H9 (cell line): ENCODE measurements at regions not wholly inside any gene's neighbourhood (a gene's known extent, or its start where the extent isn't known, plus 50 kb on each side); places are given as distances from the start of the nearest gene placed in this dataset.

ENCODE experiments used
- DNase-seq: peaks from one replicate; pipeline ENCODE4 v3.0.0-alpha.2; 2017
- H2AFZ ChIP-seq: one replicate; pipeline ENCODE4 v1.6.1; 2013; ENCODE audit warnings: mild to moderate bottlenecking, low read length, control low read depth, moderate library complexity
- H2AK5ac ChIP-seq: 2 replicates; pipeline ENCODE4 v1.6.1; 2013; ENCODE audit warnings: low read length, control low read depth, mixed read lengths; ENCODE audit not compliant: insufficient read length
- H2BK120ac ChIP-seq: one replicate; pipeline ENCODE4 v1.6.1; 2013; ENCODE audit warnings: low read depth, mild to moderate bottlenecking, low read length, control low read depth, inconsistent platforms; ENCODE audit not compliant: poor library complexity, severe bottlenecking
- H2BK12ac ChIP-seq: 2 replicates; pipeline ENCODE4 v1.6.1; 2013; ENCODE audit warnings: low read length, control low read depth, mixed read lengths, low read depth; ENCODE audit not compliant: insufficient read length
- H2BK15ac ChIP-seq: 2 replicates; pipeline ENCODE4 v1.6.1; 2013; ENCODE audit warnings: low read depth, low read length, control low read depth
- H2BK20ac ChIP-seq: one replicate; pipeline ENCODE4 v1.6.1; 2013; ENCODE audit warnings: low read depth, mild to moderate bottlenecking, low read length, control low read depth, inconsistent platforms; ENCODE audit not compliant: poor library complexity, severe bottlenecking
- H2BK5ac ChIP-seq: 2 replicates; pipeline ENCODE4 v1.6.1; 2013; ENCODE audit warnings: low read length, control low read depth, mixed read lengths; ENCODE audit not compliant: insufficient read length
- H3K14ac ChIP-seq: 2 replicates; pipeline ENCODE4 v1.6.1; 2013; ENCODE audit warnings: low read length, control low read depth; ENCODE audit not compliant: insufficient read depth
- H3K18ac ChIP-seq: 2 replicates; pipeline ENCODE4 v1.6.1; 2013; ENCODE audit warnings: low read depth, mild to moderate bottlenecking, mixed read lengths, low read length, control low read depth; ENCODE audit not compliant: insufficient read length
- H3K23ac ChIP-seq: 2 replicates; pipeline ENCODE4 v1.6.1; 2013; ENCODE audit warnings: low read length, control low read depth, mixed read lengths, low read depth; ENCODE audit not compliant: insufficient read length
- H3K23me2 ChIP-seq: 2 replicates; pipeline ENCODE4 v1.6.1; 2013; ENCODE audit warnings: low read depth, mild to moderate bottlenecking, mixed read lengths, low read length, control low read depth; ENCODE audit not compliant: insufficient read length, poor library complexity, severe bottlenecking
- H3K27ac ChIP-seq: 2 replicates; pipeline ENCODE4 v1.5.1; 2013; ENCODE audit warnings: low read length, control low read depth, mixed read lengths, low read depth; ENCODE audit not compliant: insufficient read length
- H3K27me3 ChIP-seq: 2 replicates; pipeline ENCODE4 v1.6.1; 2013; ENCODE audit warnings: low read length, control low read depth, inconsistent platforms; ENCODE audit not compliant: insufficient read depth
- H3K4ac ChIP-seq: 2 replicates; pipeline ENCODE4 v1.6.1; 2013; ENCODE audit warnings: low read depth, mild to moderate bottlenecking, control low read depth, inconsistent platforms, low read length, moderate library complexity
- H3K4me1 ChIP-seq: 2 replicates; pipeline ENCODE4 v1.6.1; 2013; ENCODE audit warnings: low read length, control low read depth, inconsistent platforms; ENCODE audit not compliant: insufficient read depth
- H3K4me2 ChIP-seq: 2 replicates; pipeline ENCODE4 v1.6.1; 2013; ENCODE audit warnings: low read length, control low read depth, mixed read lengths; ENCODE audit not compliant: insufficient read length, insufficient read depth
- H3K56ac ChIP-seq: 2 replicates; pipeline ENCODE4 v1.6.1; 2013; ENCODE audit warnings: low read depth, mild to moderate bottlenecking, mixed read lengths, low read length, control low read depth; ENCODE audit not compliant: insufficient read length
- H3K79me1 ChIP-seq: 2 replicates; pipeline ENCODE4 v1.6.1; 2013; ENCODE audit warnings: low read depth, mild to moderate bottlenecking, moderate library complexity, low read length, control low read depth, inconsistent platforms; ENCODE audit not compliant: insufficient read depth, poor library complexity, severe bottlenecking
- H3K79me2 ChIP-seq: 2 replicates; pipeline ENCODE4 v1.6.1; 2013; ENCODE audit warnings: low read length, control low read depth, inconsistent platforms; ENCODE audit not compliant: insufficient read depth
- H3K9ac ChIP-seq: 2 replicates; pipeline ENCODE4 v1.6.1; 2013; ENCODE audit warnings: low read length, control low read depth, mixed read lengths; ENCODE audit not compliant: insufficient read length; ENCODE audit errors: extremely low read depth
- H3K9me3 ChIP-seq: one replicate; pipeline ENCODE4 v1.6.1; 2013; ENCODE audit warnings: low read depth, low read length, inconsistent platforms; ENCODE audit not compliant: control insufficient read depth
- H3T11ph ChIP-seq: one replicate; pipeline ENCODE4 v1.6.1; 2013; ENCODE audit warnings: mild to moderate bottlenecking, low read length, control low read depth, inconsistent platforms
- H4K20me1 ChIP-seq: one replicate; pipeline ENCODE4 v1.6.1; 2013; ENCODE audit not compliant: control insufficient read depth, insufficient read length, insufficient read depth
- H4K5ac ChIP-seq: 2 replicates; pipeline ENCODE4 v1.6.1; 2013; ENCODE audit warnings: low read depth, mild to moderate bottlenecking, mixed read lengths, low read length, control low read depth; ENCODE audit not compliant: insufficient read length
- H4K8ac ChIP-seq: replicated peaks from 2 replicates; pipeline ENCODE4 v1.6.1; 2013; ENCODE audit warnings: low read length, control low read depth, mixed read lengths, low read depth; ENCODE audit not compliant: insufficient read length
- H4K91ac ChIP-seq: 2 replicates; pipeline ENCODE4 v1.6.1; 2013; ENCODE audit warnings: low read depth, mild to moderate bottlenecking, moderate library complexity, mixed read lengths, low read length, control low read depth; ENCODE audit not compliant: insufficient read length
- H3K27ac Mint-ChIP-seq, 3 experiments: 2 replicates in 2 of 3; 3 replicates in 1 of 3; pipeline ENCODE4 v1.8.0; 2020 to 2021; ENCODE audit warnings: mixed read lengths in 3 of 3, mild to moderate bottlenecking in 1 of 3, moderate library complexity in 1 of 3
- H3K27me3 Mint-ChIP-seq: 2 replicates; pipeline ENCODE4 v1.8.0; 2021; ENCODE audit warnings: low read depth, mild to moderate bottlenecking, moderate library complexity, mixed read lengths
- H3K36me3 Mint-ChIP-seq, 3 experiments: 2 replicates in 2 of 3; 3 replicates in 1 of 3; pipeline ENCODE4 v1.8.0; 2020 to 2021; ENCODE audit warnings: low read depth in 3 of 3, mixed read lengths in 3 of 3; ENCODE audit not compliant: insufficient read depth in 1 of 3
- H3K4me1 Mint-ChIP-seq, 2 experiments: 2 replicates each; pipeline ENCODE4 v1.8.0; 2020; ENCODE audit warnings: mixed read lengths in 2 of 2
- H3K4me3 Mint-ChIP-seq, 2 experiments: 2 replicates in 1 of 2; 3 replicates in 1 of 2; pipeline ENCODE4 v1.8.0; 2020 to 2021; ENCODE audit warnings: mild to moderate bottlenecking in 2 of 2, mixed read lengths in 2 of 2, moderate library complexity in 1 of 2
- H3K9me3 Mint-ChIP-seq, 2 experiments: 2 replicates in 1 of 2; 3 replicates in 1 of 2; pipeline ENCODE4 v1.8.0; 2020; ENCODE audit warnings: mild to moderate bottlenecking in 2 of 2, mixed read lengths in 2 of 2, moderate library complexity in 1 of 2
- WGBS: extraction: QIAGEN DNeasy Blood & Tissue Kit; methylation state at CpG from one replicate; pipeline ENCODE4 v1.1.7; 2013; ENCODE audit warnings: missing lambda C conversion rate, low lambda C conversion rate, mixed read lengths; ENCODE audit not compliant: insufficient read length; ENCODE audit errors: extremely low coverage; 5-methylcytosine and 5-hydroxymethylcytosine counted together
- TF ChIP-seq, protein P1 (sequence below): fragments of 200-600 bp; sonication (generic); conservative IDR thresholded peaks from 3 replicates; pipeline ENCODE4 v1.8.0; 2021; ENCODE audit warnings: antibody characterized with exemption, mild to moderate bottlenecking

DNA sequence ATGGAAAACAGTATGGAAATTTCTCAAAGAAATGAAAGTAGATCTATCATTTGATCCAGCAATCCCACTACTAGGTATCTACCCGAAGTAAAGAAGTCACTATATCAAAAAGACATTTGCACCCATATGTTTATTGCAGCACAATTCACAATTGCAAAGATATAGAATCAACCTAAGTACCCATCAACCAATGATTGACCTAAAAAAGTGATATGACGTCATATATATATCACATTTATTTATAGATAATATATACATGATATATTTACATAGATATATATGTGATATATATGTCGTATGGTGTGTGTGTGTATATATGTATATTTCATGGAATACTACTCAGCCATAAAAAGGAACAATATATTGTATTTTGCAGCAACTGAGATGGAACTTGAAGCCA lies 188.3 kb upstream of the ARHGAP42 start:
- Histone ChIP-seq H3K18ac (no peak overlapping the region), H2BK120ac (no peak overlapping the region), H3K4me2 (no peak overlapping the region), H2AFZ (no peak overlapping the region), H3K9ac (no peak overlapping the region), H3K23me2 (no peaks in the 10 kb centered on the region), H4K8ac (no peak overlapping the region), H2BK5ac (no peak overlapping the region), H4K20me1 (no peaks in the 10 kb centered on the region), H3K27me3 (no peaks in the 10 kb centered on the region), H3K27ac (no peak overlapping the region), H3K56ac (no peak overlapping the region), H3K23ac (no peak overlapping the region), H3K79me2 (no peaks in the 10 kb centered on the region), H3K14ac (no peak overlapping the region), H2AK5ac (no peak overlapping the region), H3K9me3 (no peaks in the 10 kb centered on the region), H2BK12ac (no peak overlapping the region), H2BK20ac (no peak overlapping the region), H3K4ac (no peak overlapping the region), H3K79me1 (no peaks in the 10 kb centered on the region), H3T11ph (no peak overlapping the region), H4K91ac (no peak overlapping the region), H2BK15ac (no peak overlapping the region), H3K4me1 (no peaks in the 10 kb centered on the region), H4K5ac (no peak overlapping the region)
- Mint-ChIP-seq H3K4me1 (peaks cover 0 to 2% of the 10 kb centered on the region in 2 experiments; a peak in 1 of 4 replicates), H3K36me3 (peaks cover 0 to 25% (median 5%) of the 10 kb centered on the region in 3 experiments; a peak in 5 of 7 replicates), H3K27me3 (no peaks in the 10 kb centered on the region), H3K9me3 (peaks cover 8 to 18% of the 10 kb centered on the region in 2 experiments; a peak in 4 of 5 replicates), H3K27ac (no peak overlapping the region), H3K4me3 (no peak overlapping the region)
- TF ChIP-seq, protein P1, sequence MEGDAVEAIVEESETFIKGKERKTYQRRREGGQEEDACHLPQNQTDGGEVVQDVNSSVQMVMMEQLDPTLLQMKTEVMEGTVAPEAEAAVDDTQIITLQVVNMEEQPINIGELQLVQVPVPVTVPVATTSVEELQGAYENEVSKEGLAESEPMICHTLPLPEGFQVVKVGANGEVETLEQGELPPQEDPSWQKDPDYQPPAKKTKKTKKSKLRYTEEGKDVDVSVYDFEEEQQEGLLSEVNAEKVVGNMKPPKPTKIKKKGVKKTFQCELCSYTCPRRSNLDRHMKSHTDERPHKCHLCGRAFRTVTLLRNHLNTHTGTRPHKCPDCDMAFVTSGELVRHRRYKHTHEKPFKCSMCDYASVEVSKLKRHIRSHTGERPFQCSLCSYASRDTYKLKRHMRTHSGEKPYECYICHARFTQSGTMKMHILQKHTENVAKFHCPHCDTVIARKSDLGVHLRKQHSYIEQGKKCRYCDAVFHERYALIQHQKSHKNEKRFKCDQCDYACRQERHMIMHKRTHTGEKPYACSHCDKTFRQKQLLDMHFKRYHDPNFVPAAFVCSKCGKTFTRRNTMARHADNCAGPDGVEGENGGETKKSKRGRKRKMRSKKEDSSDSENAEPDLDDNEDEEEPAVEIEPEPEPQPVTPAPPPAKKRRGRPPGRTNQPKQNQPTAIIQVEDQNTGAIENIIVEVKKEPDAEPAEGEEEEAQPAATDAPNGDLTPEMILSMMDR, result no peak
- no peak for DNase-seq
- no CpG with 5 or more reads among the region's 3 CpGs for WGBS
